ENCODE measurements at regions not wholly inside any gene's neighbourhood (a gene's known extent, or its start where the extent isn't known, plus 50 kb on each side); places are given as distances from the start of the nearest gene placed in this dataset.
A peak's percentile ranks its signal among the peaks of the same experiment; 100 is the strongest.
"Not testable (repeated sequence)": the region's sequence is repeated elsewhere in the genome, so short reads cannot be mapped to it uniquely, and the experiment has no call there.

DNA sequence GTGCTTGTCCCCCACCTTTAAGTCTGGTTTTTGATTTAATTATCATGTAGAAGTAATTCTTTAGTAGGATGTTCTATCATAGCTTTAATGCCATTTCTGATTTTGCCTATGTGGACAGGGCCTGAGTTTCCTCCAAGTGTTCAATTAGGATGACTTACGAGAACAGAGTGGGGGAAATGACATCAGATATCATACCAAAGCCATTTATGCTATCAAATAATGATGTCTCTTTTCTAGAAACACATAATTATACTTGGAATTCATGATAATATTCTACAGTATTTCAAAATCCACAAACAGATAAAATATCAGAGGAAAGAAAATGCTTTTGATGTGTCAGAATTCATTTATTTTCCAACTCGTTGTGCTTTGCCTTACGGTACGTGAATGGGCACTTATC is 165.9 kb upstream of the SPRED2 start:
- no peak for DNase-seq

- no peak for DNase-seq
Measured at GRCh38 chr2:65595630-65596029, 163.2 kb upstream of the SPRED2 start.

GRCh38 chr2:65594150-65594549 is 161.8 kb upstream of the SPRED2 start:
- no peak for DNase-seq

- no peak for DNase-seq
Measured at GRCh38 chr2:65589667-65590066, 157.3 kb upstream of the SPRED2 start.

DNA sequence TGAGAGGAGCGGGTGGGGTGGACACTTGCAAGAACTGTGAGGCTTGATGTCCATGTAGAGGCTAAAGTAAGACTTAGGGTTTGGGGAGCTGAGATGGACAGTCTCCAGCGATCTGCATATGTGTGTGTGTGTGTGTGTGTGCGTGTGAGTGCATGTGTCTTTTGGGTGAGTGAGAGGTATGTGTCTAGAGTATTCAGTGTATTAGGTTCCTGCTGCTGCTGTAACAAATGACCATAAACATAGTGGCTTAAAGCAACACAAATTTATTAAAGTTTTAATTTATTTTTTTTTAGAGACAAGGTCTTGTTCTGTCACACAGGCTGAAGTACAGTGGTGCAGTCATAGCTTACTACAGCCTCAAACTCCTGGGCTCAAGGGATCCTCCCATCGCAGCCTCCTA is 155.4 kb upstream of the SPRED2 start:
- DNase-seq: no peak

GRCh38 chr2:65586516-65586915 is 154.1 kb upstream of the SPRED2 start:
- DNase-seq: no peak

GRCh38 chr2:65583061-65583460 is 150.7 kb upstream of the SPRED2 start:
- DNase-seq: no peak

DNA sequence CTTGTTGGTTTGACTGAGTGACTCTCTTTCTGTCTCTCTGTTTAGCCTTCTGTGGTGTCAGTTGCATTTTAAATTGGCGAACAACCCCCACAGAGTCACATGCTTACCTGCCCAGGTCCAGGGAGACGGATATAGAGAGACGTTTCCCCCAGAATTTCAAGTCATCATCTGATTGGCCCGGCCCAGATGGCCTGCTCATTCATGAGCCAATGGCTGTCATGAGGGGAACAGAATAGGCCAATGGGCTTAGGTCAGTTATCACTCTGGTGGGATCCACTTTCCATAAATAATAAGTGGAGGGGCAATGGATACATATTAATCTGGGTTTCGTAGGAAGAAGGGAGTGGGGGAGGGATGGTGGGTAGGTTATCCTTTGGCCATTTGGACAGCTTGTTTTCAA is 150.0 kb upstream of the SPRED2 start:
- DNase-seq: no peak

GRCh38 chr2:65580824-65581223 is 148.4 kb upstream of the SPRED2 start:
- DNase-seq: no peak

GRCh38 chr2:65579506-65580235 is 147.3 kb upstream of the SPRED2 start:
- DNase-seq: no peak

GRCh38 chr2:65577654-65578053 is 145.3 kb upstream of the SPRED2 start:
- DNase-seq: no peak

DNA sequence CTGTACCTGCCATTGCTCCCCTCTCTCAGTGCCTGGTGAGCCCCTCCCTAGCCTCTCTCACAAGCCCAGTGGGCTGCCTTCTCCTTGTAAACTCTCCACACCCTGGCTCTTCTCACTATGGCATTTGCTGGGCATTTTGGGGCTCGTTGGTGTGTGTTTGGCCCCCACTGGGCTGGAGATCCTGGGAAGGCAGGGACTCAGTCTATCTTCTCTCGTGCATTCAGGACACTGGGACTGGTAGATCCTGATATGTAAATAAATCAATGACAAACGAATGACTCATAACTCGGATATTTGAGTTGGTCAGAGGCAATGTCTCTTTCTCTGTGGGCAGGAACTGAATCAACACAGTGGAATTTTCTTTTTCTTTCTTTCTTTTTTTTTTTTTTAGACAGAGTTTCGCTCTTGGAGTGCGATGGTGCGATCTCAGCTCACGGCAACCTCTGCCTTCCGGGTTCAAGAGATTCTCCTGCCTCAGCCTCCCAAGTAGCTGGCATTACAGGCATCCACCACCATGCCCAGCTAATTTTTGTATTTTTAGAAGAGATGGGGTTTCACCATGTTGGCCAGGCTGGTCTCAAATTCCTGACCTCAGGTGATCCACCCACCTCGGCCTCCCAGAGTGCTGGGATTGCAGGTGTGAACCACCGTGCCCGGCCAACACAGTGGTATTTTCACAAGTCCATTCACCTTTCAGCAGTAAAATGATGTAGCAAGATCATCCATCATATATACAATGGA is 144.6 kb upstream of the SPRED2 start:
- no peak for DNase-seq

DNA sequence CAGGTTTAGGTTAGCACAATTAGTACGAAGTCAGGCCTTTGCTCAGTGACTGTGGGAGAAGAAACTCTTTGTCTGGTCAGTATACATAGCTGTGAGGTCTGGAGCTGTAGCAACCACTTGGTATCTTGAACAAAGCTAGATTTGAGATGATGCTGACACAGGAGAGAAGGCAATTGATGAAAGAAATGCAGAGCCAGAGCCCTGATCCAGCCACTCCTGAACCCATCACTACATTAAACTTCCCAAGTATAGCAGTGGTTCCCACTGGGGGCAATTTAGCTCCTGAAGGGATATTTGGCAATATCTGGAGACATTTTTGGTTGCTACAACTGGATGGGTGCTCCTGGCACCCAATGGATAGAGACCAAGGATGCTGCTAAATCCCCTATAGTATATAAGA is 143.9 kb upstream of the SPRED2 start:
- no peak for DNase-seq

- peak; percentile 65 to 85 (median 81) for DNase-seq
Measured at GRCh38 chr2:65574993-65575392, 142.6 kb upstream of the SPRED2 start.

- DNase-seq: not testable (repeated sequence)
Measured at GRCh38 chr2:65568656-65569440, 136.4 kb upstream of the SPRED2 start.

GRCh38 chr2:65566617-65567016 is 134.2 kb upstream of the SPRED2 start:
- DNase-seq: peak in 2 of 4 experiments; percentile 35 to 57

DNA sequence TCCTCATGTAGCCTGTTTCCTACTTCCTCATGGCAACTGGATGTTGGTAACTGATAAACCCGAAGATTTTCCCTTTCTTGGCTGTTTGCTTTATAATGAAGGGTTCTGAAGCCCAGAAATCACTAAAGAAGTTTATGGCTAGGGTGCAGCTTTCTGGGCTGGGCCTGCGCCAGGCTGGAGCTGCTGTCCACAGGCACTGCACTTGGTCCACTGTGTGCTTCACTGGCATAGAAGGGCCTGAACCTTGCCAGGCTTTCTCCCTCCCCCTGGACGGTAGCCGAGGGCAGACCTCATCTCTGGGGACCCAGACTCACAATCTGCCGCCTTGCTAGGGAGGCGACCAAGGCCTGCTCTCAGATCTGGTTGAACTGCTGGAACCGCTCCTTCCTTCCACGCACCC is 133.3 kb upstream of the SPRED2 start:
- DNase-seq: no peak

DNA sequence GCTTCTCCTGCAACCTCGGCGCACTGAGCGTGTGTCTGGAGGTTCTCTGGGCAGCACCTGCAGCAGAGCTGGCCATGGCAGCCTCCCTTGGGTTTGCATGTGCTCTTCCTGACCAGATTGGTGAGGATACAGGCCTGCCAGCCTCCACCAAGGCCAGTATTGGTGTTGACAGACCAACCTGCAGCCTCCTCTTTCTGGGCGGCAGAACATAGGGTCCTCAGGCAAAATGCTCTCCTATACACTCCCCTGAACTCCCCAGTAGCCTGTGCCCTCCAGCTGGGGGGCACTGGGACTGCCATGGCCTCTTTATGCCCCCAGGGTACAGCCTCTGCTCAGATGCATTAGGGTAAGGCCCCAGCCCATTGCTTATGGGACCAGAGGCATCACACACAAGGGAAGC is 131.9 kb upstream of the SPRED2 start:
- DNase-seq: no peak

GRCh38 chr2:65562890-65563289 is 130.5 kb upstream of the SPRED2 start:
- DNase-seq: no peak

GRCh38 chr2:65558743-65559142 is 126.3 kb upstream of the SPRED2 start:
- DNase-seq: no peak

DNA sequence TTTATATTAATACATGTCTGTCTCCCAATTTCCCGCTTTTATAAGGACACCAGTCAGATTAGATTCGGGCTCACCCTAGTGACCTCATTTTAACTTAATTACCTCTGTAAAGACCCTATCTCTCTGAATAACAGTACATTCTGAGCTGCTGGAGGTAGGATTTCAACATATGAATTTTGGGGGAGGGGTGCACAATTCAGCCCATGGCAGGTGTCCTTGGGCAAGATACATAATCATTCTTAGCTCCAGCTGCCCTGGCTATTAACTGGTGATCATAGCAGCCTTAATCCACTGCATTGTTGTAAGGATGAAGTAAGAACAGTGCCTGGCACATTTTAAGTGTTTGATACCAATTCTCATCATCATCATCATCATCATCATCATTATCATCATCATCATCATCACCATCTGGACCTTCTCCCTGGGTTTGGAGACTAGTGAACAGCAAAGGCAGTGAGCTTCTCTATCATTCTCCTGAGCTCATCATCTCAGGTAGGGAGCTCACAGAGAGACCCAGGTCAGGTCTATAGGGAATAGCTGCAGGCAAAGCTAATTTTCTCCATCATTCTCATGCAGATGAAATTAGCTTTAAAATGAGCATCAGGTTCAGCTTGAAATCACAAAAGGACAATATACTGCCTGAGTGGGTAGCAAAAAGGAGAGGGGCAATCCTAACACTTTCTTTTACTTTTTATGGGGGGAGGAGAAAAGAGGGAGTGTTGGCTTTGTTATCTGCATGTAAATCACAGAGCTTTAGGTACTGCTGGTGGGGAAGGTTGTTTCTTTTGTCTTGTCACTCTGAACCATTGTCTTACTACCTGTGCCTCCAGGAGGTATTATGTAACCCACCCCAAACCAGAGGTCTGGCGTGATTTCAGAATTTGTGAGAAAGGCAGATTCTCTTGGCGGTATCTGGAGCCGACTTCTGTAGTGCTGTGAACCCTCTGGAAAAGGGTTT is 125.5 kb upstream of the SPRED2 start:
- no peak for DNase-seq

Measured in suppressor macrophage (primary cell).